ENCODE measurements at regions not wholly inside any gene's neighbourhood (a gene's known extent, or its start where the extent isn't known, plus 50 kb on each side); places are given as distances from the start of the nearest gene placed in this dataset.
A peak's percentile ranks its signal among the peaks of the same experiment; 100 is the strongest.

DNA sequence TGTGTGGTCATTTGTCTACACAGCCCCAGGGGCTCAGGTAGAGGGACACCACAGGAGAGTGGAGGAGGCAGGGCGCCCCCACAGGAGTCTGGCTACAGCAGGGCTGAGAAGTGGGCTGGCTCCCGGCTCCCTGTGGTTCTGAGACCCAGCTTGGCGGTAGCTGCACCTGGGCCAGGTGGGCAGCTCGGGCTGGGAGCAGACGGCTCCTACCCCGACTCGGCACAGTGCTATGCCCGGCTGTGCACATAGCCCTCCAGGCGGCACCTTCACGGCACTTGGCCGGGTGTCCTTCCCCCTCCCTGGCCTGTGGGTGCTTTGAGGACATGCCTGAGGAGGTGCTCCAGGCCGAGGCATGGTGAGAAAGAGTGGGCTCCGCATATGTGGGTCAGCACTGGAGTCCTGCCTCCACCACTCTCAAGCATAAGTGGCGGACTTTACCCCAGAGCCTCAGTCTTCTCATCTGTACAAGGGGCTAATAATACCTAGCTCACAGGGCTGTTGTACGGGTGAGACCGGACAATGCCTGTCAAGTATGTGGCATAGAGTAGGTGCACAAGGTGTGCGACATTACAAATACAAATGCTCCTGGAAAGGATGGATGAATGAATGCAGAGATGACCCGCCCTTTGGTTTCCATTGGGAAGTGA is 50.1 kb upstream of the JPH3 start:
- no peak for DNase-seq

DNA sequence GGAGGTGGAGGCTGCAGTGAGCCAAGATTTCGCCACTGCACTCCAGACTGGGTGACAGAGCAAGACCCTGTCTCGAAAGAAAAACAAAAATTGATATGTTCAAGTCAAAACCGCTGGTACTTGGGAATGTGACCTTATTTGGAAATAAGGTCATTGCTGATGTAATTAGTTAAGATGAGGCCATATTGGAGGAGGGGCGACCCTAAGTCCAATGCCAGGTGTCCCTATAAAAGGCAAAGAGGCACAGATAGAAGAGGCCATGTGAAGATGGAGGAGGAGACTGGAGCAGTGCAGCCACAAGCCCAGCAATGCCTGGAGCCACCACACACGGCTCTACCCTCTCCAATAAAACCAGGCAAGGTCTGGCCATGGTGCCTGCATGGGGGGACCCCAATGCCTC is 50.8 kb upstream of the JPH3 start:
- no peak for DNase-seq

DNA sequence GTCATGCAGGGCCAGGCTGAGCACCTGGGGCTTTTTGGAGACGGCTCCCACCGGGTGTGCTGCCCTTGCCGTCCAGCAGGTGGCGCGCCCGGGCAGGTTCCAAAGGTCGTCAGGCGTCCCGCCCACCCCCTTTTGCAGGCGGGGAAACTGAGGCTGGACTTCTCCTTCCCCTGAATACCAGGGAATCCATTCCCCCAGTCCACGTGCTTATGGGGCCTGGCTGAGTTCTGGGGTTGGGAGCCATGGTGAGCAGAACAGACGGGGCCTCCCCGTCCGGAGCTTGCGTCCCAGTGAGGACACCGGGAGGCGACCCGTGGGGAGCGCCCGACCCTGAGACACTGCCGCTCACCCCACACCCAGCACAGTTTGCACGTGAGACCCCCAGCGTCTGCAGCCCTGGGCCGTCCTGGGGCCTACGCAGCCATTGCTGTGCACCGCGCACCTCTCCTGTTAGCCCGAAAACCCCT is 51.8 kb upstream of the JPH3 start:
- peak; percentile 61 for DNase-seq

DNA sequence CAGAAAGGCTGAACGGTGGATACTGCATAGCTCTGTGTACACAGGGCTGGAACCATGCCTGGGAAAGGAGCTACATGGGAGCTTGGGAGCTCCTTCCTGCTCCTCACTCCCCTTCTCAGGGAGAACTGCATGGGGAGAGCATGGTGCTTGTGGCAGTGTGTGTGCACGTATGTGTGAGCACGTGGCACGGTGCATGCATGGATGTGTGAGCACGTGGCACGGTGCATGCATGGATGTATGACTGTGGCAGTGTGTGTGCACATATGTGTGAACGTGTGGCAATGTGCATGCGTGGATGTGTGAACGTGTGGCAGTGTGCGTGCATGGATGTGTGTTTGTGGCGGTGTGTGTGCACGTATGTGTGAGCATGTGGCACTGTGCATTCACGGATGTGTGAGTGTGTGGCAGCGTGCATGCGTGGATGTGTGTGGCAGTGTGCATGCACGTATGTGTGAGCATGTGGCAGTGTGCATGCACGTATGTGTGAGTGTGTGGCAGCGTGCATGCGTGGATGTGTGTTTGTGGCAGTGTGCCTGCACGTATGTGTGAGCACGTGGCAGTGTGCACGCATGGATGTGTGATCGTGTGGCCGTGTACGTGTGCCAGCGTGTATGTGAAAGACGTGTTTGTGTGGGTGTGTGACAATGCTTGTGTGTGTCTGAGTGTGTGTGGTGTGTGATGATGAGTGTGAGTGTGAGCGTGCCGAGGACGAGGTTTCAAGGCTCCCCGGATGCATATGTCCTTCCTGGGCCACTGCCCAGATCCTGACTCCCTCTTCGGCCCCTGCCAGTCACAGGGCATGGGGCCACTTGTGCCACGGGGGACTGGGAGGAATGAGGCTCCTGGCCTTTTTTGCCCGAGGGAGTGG is 52.4 kb upstream of the JPH3 start:
- DNase-seq, result no peak

DNA sequence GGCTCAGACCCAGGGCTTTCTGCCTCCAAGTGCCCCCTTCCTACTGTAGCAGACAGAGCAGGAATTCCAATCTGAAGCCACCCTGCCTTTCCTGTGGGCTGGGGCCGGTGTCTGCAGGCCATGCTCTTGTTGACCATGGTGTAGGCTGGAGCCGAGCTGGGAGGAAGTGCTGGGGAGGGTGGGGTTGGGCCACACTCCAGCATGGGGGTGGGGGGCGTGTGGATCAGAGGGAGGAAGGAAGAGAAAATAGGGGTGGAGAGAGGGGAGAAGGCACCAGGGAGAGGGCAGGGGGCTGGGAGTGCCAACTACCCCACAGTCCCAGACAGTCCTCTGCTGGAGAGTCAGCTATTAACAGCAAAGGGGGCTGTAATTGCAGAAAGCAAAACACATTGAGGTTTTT is 54.3 kb upstream of the JPH3 start:
- DNase-seq, result no peak

DNA sequence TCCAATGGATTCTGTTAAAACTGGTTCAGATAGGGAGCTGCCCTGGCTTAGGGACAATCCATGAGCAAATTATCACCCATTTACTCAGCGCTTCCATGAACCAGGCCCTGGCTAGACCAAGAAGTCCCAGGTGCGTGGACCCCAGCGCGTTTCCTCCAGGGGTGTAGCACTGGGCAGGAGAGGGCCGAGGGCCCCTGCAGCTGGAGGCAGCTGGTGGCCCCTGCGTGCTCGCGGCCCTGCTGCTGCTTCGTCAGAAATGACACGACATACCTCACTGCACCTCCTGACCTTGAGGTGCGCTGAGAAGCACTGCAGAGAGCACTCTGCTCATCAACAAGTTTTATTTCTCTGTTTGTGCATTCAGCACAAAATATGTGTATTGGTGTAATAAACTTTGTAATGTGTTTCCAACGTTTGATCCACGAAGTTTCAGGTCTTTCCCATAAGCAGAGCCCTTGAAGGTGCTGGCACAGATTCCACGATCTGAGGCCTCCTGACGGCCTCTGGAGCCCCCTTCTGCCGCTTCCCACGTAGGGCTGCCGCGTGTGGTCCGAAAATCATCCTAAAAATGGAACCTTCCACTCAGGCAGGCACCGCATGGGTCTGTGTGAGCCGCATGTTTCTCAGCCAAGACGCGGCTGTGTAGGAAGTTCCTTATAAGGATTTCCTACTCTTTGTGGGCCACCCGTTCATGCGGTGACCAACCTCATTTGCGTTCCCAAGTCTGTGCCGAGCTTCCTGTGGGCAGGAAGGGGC is 50.8 kb upstream of the ZCCHC14 start:
- peak; percentile 9 for DNase-seq

DNA sequence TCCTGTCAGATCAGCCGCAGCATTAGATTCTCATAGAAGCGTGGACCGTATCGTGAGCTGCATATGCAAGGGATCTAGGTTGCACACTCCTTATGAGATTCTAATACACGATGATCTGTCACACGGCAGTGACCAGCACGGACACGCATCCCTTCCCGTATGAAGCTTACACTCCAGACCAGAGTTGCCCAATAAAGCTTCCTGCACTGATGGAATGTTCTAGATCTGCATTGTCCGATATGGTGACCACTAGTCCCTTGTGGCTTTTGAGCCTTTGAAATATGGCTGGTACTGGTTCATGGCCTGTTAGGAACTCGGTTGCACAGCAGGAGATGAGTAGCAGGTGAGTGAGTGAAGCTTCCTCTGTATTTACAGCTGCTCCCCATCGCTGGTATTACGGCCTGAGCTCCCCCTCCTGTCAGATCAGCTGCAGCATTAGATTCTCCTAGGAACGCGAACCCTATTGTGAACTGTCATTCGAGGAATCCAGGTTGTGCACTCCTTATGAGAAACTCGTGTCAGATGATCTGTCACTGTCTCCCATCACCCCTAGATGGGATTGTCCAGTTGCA is 49.8 kb upstream of the ZCCHC14 start:
- DNase-seq, result no peak

All from activated CD4-positive, alpha-beta T cell treated with anti-CD3 and anti-CD28 coated beads, Interleukin-2, Interleukin-6, amounts not matched to agents 100 ng/mL and 50 ng/mL, durations not matched to agents 16 hours and 8 hours (primary cell).